ENCODE measurements at regions not wholly inside any gene's neighbourhood (a gene's known extent, or its start where the extent isn't known, plus 50 kb on each side); places are given as distances from the start of the nearest gene placed in this dataset.

GRCh38 chr7:86989407-86989806 lies 70.0 kb downstream of the ELAPOR2 start:
- TF ChIP-seq CTCF (conservative IDR thresholded peaks at IDR 0.05; ENCODE audit: low read depth, low read length), result no peak
- no peak for TF ChIP-seq EZH2 (IDR thresholded peaks at IDR 0.05; ENCODE audit: borderline replicate concordance, low read depth, low read length, poor library complexity, severe bottlenecking)

Measured in A673 (cell line).